GM12878 (cell line): ENCODE measurements at regions not wholly inside any gene's neighbourhood (a gene's known extent, or its start where the extent isn't known, plus 50 kb on each side); places are given as distances from the start of the nearest gene placed in this dataset.

ENCODE experiments used
- ATAC-seq: fragments of 200-7000 bp; cut with Tn5 transposase; 3 replicates; pipeline ENCODE4 v1.9.1; 2020; ENCODE audit warnings: mild to moderate bottlenecking, moderate library complexity
- BruUV-seq: library from RNA; stranded (reverse); fragments of 400-500 nt; replicated peaks from 2 replicates; lab custom pipeline; 2021; lab: Mats Ljungman, UMichigan
- CTCF ChIA-PET: fragments of 300-600 bp; sonication (Branson Sonifier 250); formaldehyde crosslinking; extraction: SDS; loops from one replicate; lab custom pipeline; 2021; ENCODE audit warnings: inconsistent platforms; lab: Yijun Ruan, JAX
- POLR2A ChIA-PET: fragments of 350-600 bp; formaldehyde crosslinking; extraction: SDS; loops from one replicate; lab custom pipeline; 2021; ENCODE audit warnings: inconsistent platforms; lab: Charles Lee
- RAD21 ChIA-PET: fragments of 300-600 bp; sonication (Branson Sonifier 250); formaldehyde crosslinking; loops from one replicate; lab custom pipeline; 2023; ENCODE audit warnings: antibody characterized with exemption; ENCODE audit not compliant: unreplicated experiment; lab: Charles Lee
- SMC1A ChIA-PET: fragments of 300-600 bp; sonication (Branson Sonifier 250); formaldehyde crosslinking; loops from one replicate; lab custom pipeline; 2023; ENCODE audit not compliant: unreplicated experiment, uncharacterized antibody; lab: Charles Lee
- DNase-seq: peaks from one replicate; pipeline ENCODE4 v3.0.0-alpha.2; 2011; ENCODE audit warnings: low read depth, low spot score
- FAIRE-seq: peaks from 3 replicates; lab custom pipeline; 2011; peaks lifted over from hg19 to GRCh38; lab: Jason Lieb, UNC
- H2AFZ ChIP-seq: 2 replicates; pipeline ENCODE4 v1.6.0; 2011; ENCODE audit warnings: low read depth, low read length, control low read depth; ENCODE audit not compliant: control insufficient read depth
- H3K27ac ChIP-seq: 2 replicates; pipeline ENCODE4 v1.5.1; 2011; ENCODE audit warnings: control low read depth; ENCODE audit not compliant: control insufficient read depth, insufficient read depth
- H3K27me3 ChIP-seq, 2 experiments: replicated peaks in 1 of 2; 2 replicates each; pipeline versions ENCODE4 v1.6.0 to v1.6.1; 2011; ENCODE audit warnings: low read length in 1 of 2; ENCODE audit not compliant: control insufficient read depth in 2 of 2, insufficient read depth in 2 of 2
- H3K36me3 ChIP-seq, 2 experiments: 2 replicates each; pipeline ENCODE4 v1.5.1; 2011; ENCODE audit warnings: low read length in 1 of 2; ENCODE audit not compliant: control insufficient read depth in 2 of 2, insufficient read depth in 2 of 2
- H3K4me1 ChIP-seq: 2 replicates; pipeline ENCODE4 v1.6.1; 2011; ENCODE audit warnings: mild to moderate bottlenecking, low read length, moderate library complexity, mixed read lengths; ENCODE audit not compliant: control insufficient read depth, insufficient read depth
- H3K4me2 ChIP-seq: 2 replicates; pipeline ENCODE4 v1.6.0; 2011; ENCODE audit warnings: control low read depth; ENCODE audit not compliant: control insufficient read depth, insufficient read depth
- H3K4me3 ChIP-seq: fragments of 200-600 bp; sonication (generic); 2 replicates; pipeline ENCODE4 v1.5.1; 2016
- H3K79me2 ChIP-seq: 2 replicates; pipeline ENCODE4 v1.6.0; 2011; ENCODE audit warnings: low read length; ENCODE audit not compliant: control insufficient read depth, insufficient read depth
- H3K9ac ChIP-seq: 2 replicates; pipeline ENCODE4 v1.8.0; 2011; ENCODE audit warnings: low read length, control low read depth, mixed read lengths; ENCODE audit not compliant: control insufficient read depth, insufficient read depth
- H3K9me3 ChIP-seq: replicated peaks from 3 replicates; pipeline ENCODE4 v1.5.1; 2011; ENCODE audit warnings: mild to moderate bottlenecking, low read length; ENCODE audit not compliant: control insufficient read depth, insufficient read depth
- H4K20me1 ChIP-seq: 2 replicates; pipeline ENCODE4 v1.6.0; 2011; ENCODE audit not compliant: control insufficient read depth, insufficient read depth
- FOS ChIP-seq: IDR thresholded peaks from 3 replicates; pipeline ENCODE4 v1.6.1; 2011; ENCODE audit warnings: borderline replicate concordance; ENCODE audit not compliant: insufficient read length; ENCODE audit errors: extremely low read depth
- MTA2 ChIP-seq: fragments of 450-650 bp; IDR thresholded peaks from 2 replicates; pipeline ENCODE4 v1.6.1; 2016; ENCODE audit warnings: low read depth, mild to moderate bottlenecking, moderate library complexity
- NFYB ChIP-seq: IDR thresholded peaks from 2 replicates; pipeline ENCODE4 v1.6.1; 2011; ENCODE audit warnings: low read depth, mild to moderate bottlenecking, low read length, improper control_type of control experiment, moderate library complexity; ENCODE audit not compliant: insufficient read depth
- NR2C2 ChIP-seq: IDR thresholded peaks from 2 replicates; pipeline ENCODE4 v1.6.1; 2011; ENCODE audit warnings: borderline replicate concordance, low read depth; ENCODE audit not compliant: control insufficient read depth, insufficient read length
- PAX5 ChIP-seq: IDR thresholded peaks from 2 replicates; pipeline ENCODE4 v1.6.1; 2011; ENCODE audit warnings: low read depth, low read length, borderline replicate concordance
- POLR2AphosphoS2 ChIP-seq: IDR thresholded peaks from 2 replicates; pipeline ENCODE4 v1.6.1; 2011; ENCODE audit warnings: low read depth, mild to moderate bottlenecking, low read length, improper control_type of control experiment, moderate library complexity
- RB1 ChIP-seq: fragments of 450-650 bp; formaldehyde crosslinking; IDR thresholded peaks from 2 replicates; pipeline ENCODE4 v1.6.1; 2017; ENCODE audit warnings: mild to moderate bottlenecking, borderline replicate concordance
- RFX5 ChIP-seq: IDR thresholded peaks from 2 replicates; pipeline ENCODE4 v1.6.1; 2011; ENCODE audit warnings: low read depth, low read length, improper control_type of control experiment
- SPI1 ChIP-seq: IDR thresholded peaks from 2 replicates; pipeline ENCODE4 v1.6.1; 2011; ENCODE audit warnings: low read depth, mild to moderate bottlenecking, low read length, moderate library complexity, borderline replicate concordance; ENCODE audit not compliant: insufficient read depth
- SREBF2 ChIP-seq: IDR thresholded peaks from 2 replicates; pipeline ENCODE4 v1.6.1; 2012; ENCODE audit warnings: mild to moderate bottlenecking, low read length
- ZBED1 ChIP-seq: IDR thresholded peaks from 2 replicates; pipeline ENCODE4 v1.6.1; 2016; ENCODE audit warnings: borderline replicate concordance
- ZNF274 ChIP-seq: IDR thresholded peaks from one replicate; pipeline ENCODE4 v1.8.0; 2011; ENCODE audit not compliant: insufficient read length, insufficient read depth
- whole genome bisulfite sequencing: methylation state at CpG from one replicate; pipeline ENCODE4 v1.1.6; 2016; ENCODE audit warnings: low lambda C conversion rate; ENCODE audit not compliant: insufficient replicate concordance, insufficient coverage; ENCODE audit errors: missing lambda C conversion rate; 5-methylcytosine and 5-hydroxymethylcytosine counted together
- in situ Hi-C: fragments of 300-500 bp; cut with MboI; formaldehyde crosslinking; loops from 9 replicates; pipeline ENCODE4 v1.14.3; 2018; ENCODE audit warnings: mixed read lengths
- intact Hi-C: fragments of 100-400 bp; cut with micrococcal nuclease; formaldehyde crosslinking; loops from one replicate; pipeline ENCODE4 v1.14.2; 2022; ENCODE audit not compliant: unreplicated experiment
- TF ChIP-seq, protein P1 (sequence below): IDR thresholded peaks from 2 replicates; pipeline ENCODE4 v1.6.1; 2012; ENCODE audit warnings: low read depth, low read length, improper control_type of control experiment

DNA sequence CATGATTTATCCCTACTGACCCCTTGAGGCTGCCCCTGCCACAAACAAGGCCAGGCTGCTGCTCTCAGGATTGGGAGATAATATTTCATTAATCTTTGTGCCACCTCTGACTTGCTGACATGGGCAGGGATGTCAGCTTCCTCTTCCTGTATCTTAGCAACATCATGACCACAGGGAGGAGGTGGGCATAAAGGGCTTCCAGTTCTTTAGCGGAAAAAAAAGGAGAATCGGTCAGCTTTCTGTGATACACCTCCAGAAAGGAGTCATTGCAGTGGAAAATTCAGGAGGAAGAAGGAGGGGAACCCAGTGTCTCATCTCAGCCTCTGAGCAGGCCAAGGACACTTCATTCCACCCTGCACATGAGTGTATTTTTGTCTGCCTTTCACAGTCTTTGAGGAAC, 206.8 kb upstream of the SDK2 start (continued):
- no peak for TF ChIP-seq NR2C2
- no peak for TF ChIP-seq ZBED1
- TF ChIP-seq, protein P1, sequence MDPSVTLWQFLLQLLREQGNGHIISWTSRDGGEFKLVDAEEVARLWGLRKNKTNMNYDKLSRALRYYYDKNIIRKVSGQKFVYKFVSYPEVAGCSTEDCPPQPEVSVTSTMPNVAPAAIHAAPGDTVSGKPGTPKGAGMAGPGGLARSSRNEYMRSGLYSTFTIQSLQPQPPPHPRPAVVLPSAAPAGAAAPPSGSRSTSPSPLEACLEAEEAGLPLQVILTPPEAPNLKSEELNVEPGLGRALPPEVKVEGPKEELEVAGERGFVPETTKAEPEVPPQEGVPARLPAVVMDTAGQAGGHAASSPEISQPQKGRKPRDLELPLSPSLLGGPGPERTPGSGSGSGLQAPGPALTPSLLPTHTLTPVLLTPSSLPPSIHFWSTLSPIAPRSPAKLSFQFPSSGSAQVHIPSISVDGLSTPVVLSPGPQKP, result no peak
- no peak for TF ChIP-seq SREBF2
- TF ChIP-seq RFX5, result no peak
- no peak for TF ChIP-seq FOS
- no peak for TF ChIP-seq RB1
- no peak for TF ChIP-seq PAX5
- no peak for TF ChIP-seq POLR2AphosphoS2
- no peak for TF ChIP-seq ZNF274
- TF ChIP-seq, all 136 proteins: peak for 0

DNA sequence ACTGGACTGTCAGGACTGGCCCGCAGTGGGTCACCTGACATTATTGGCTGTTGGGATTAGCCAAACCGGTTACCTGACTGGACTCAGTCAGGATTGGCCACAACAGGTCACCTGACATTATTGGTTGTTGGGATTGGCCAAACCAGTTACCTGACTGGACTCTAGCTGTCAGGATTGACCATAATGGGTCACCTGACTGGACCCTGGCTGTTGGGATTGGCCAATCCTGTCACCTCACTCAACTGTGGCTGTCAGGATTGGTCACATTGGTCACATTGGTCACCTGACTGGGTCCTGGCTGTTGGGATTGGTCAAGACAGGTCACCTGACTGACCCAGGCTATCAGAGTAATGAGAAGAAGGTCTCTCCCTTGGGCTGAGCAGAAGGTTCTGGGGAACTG, 207.7 kb upstream of the SDK2 start:
- WGBS, result 10% methylated on average over 2 of the region's 2 CpGs
- Histone ChIP-seq H3K9me3 (no peaks in the 10 kb centered on the region; the same call in 2 of the 3 replicates), H3K36me3 (no peaks in the 10 kb centered on the region), H2AFZ (no peak overlapping the region), H3K4me2 (no peak overlapping the region), H3K9ac (no peak overlapping the region), H4K20me1 (no peaks in the 10 kb centered on the region), H3K79me2 (no peaks in the 10 kb centered on the region), H3K27me3 (no peaks in the 10 kb centered on the region), H3K4me3 (no peak overlapping the region), H3K27ac (no peak overlapping the region), H3K4me1 (no peaks in the 10 kb centered on the region)
- no peak for TF ChIP-seq SPI1
- 0 out of 2 replicates have a peak, but pooled peaks have one; percentile 33 for TF ChIP-seq NFYB
- no peak for TF ChIP-seq MTA2
- intact Hi-C loops (no loop called here), in situ Hi-C loops (no loop called here)
- POLR2A ChIA-PET, result no interaction called here
- DNase-seq (no peak), ATAC-seq (no peak), FAIRE-seq (no peak)
- no TSS peak for BruUV-seq
- RAD21 ChIA-PET, result no interaction called here
- SMC1A ChIA-PET, result no interaction called here
- CTCF ChIA-PET, result no interaction called here
